SW480 (cell line): ENCODE measurements at regions not wholly inside any gene's neighbourhood (a gene's known extent, or its start where the extent isn't known, plus 50 kb on each side); places are given as distances from the start of the nearest gene placed in this dataset.

Experiments
- DNase-seq: peaks from one replicate; pipeline ENCODE4 v3.0.0-alpha.2; 2016; ENCODE audit warnings: low spot score

- DNase-seq = no peak
These were observed 71.1 kb downstream of the TMEM114 start for GRCh38 chr16:8519179-8519578.

- DNase-seq = no peak
These were observed 73.0 kb downstream of the TMEM114 start for GRCh38 chr16:8517280-8517679.

GRCh38 chr16:8516471-8516870 is 73.8 kb downstream of the TMEM114 start:
- no peak for DNase-seq

GRCh38 chr16:8512941-8513624 is 77.2 kb downstream of the TMEM114 start:
- no peak for DNase-seq

- no peak for DNase-seq
These were observed 78.8 kb downstream of the TMEM114 start for GRCh38 chr16:8511464-8511863.

- no peak for DNase-seq
These were observed 80.2 kb downstream of the TMEM114 start for GRCh38 chr16:8510160-8510559.

GRCh38 chr16:8505327-8505991 is 84.9 kb downstream of the TMEM114 start:
- DNase-seq = peak; percentile 19

- DNase-seq = no peak
These were observed 87.9 kb downstream of the TMEM114 start for GRCh38 chr16:8502446-8502845.

GRCh38 chr16:8500351-8500750 is 90.0 kb downstream of the TMEM114 start:
- no peak for DNase-seq

GRCh38 chr16:8496364-8496763 is 93.9 kb downstream of the TMEM114 start:
- no peak for DNase-seq

GRCh38 chr16:8493972-8494371 is 96.3 kb downstream of the TMEM114 start:
- no peak for DNase-seq

- no peak for DNase-seq
These were observed 97.6 kb downstream of the TMEM114 start for GRCh38 chr16:8492690-8493089.

- no peak for DNase-seq
These were observed 100.7 kb downstream of the TMEM114 start for GRCh38 chr16:8489580-8489979.

GRCh38 chr16:8486985-8487384 is 103.3 kb downstream of the TMEM114 start:
- no peak for DNase-seq

GRCh38 chr16:8483396-8483795 is 106.9 kb downstream of the TMEM114 start:
- no peak for DNase-seq

- no peak for DNase-seq
These were observed 108.5 kb downstream of the TMEM114 start for GRCh38 chr16:8481810-8482209.

- DNase-seq = no peak
These were observed 113.5 kb downstream of the TMEM114 start for GRCh38 chr16:8476824-8477223.

- no peak for DNase-seq
These were observed 115.7 kb downstream of the TMEM114 start for GRCh38 chr16:8474587-8474986.

GRCh38 chr16:8469102-8469778 is 121.1 kb downstream of the TMEM114 start:
- DNase-seq = no peak

- DNase-seq = no peak
These were observed 125.3 kb downstream of the TMEM114 start for GRCh38 chr16:8464979-8465378.

- DNase-seq = no peak
These were observed 131.1 kb downstream of the TMEM114 start for GRCh38 chr16:8459085-8459733.

GRCh38 chr16:8458481-8459046 is 131.7 kb downstream of the TMEM114 start:
- DNase-seq = no peak
